ENCODE measurements at regions not wholly inside any gene's neighbourhood (a gene's known extent, or its start where the extent isn't known, plus 50 kb on each side); places are given as distances from the start of the nearest gene placed in this dataset.

DNA sequence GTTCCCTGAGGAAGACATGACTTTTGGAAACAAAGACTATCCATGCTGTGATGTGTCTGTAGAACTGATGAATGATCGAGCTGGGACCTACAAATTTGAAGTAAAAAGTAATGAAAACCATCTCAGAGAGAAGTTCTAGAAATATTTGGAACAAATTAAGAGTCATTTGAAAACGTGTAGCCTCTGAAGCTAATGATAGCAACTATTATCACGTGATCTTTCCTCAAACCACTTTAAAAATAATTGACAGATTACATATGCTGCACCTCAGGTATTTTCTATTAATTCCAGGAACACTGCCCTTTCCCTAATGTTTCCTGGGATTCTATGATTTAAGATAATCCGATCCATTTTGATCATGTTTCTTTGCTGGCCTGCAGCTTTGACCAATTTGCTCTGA is 990.3 kb downstream of the CDH8 start:
- TF ChIP-seq, protein P1, sequence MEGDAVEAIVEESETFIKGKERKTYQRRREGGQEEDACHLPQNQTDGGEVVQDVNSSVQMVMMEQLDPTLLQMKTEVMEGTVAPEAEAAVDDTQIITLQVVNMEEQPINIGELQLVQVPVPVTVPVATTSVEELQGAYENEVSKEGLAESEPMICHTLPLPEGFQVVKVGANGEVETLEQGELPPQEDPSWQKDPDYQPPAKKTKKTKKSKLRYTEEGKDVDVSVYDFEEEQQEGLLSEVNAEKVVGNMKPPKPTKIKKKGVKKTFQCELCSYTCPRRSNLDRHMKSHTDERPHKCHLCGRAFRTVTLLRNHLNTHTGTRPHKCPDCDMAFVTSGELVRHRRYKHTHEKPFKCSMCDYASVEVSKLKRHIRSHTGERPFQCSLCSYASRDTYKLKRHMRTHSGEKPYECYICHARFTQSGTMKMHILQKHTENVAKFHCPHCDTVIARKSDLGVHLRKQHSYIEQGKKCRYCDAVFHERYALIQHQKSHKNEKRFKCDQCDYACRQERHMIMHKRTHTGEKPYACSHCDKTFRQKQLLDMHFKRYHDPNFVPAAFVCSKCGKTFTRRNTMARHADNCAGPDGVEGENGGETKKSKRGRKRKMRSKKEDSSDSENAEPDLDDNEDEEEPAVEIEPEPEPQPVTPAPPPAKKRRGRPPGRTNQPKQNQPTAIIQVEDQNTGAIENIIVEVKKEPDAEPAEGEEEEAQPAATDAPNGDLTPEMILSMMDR (IDR thresholded peaks at IDR 0.05): no peak
- TF ChIP-seq POLR2A (IDR thresholded peaks at IDR 0.05): no peak

Measured in lower leg skin (tissue), 3 donors.